ENCODE measurements at regions not wholly inside any gene's neighbourhood (a gene's known extent, or its start where the extent isn't known, plus 50 kb on each side); places are given as distances from the start of the nearest gene placed in this dataset.
"Not testable (repeated sequence)": the region's sequence is repeated elsewhere in the genome, so short reads cannot be mapped to it uniquely, and the experiment has no call there.

GRCh38 chr9:40097992-40098391 lies 742.5 kb downstream of the SPATA31A1 start:
- not testable (repeated sequence) for DNase-seq (ENCODE audit: low read depth)

- DNase-seq (ENCODE audit: low read depth), result peak; percentile 6
Observed at GRCh38 chr9:40106003-40106782, 750.7 kb downstream of the SPATA31A1 start.

GRCh38 chr9:40106783-40107248 lies 751.3 kb downstream of the SPATA31A1 start:
- not testable (repeated sequence) for DNase-seq (ENCODE audit: low read depth)

- not testable (repeated sequence) for DNase-seq (ENCODE audit: low read depth)
Observed at GRCh38 chr9:40107251-40107650, 751.8 kb downstream of the SPATA31A1 start.

- not testable (repeated sequence) for DNase-seq (ENCODE audit: low read depth)
Observed at GRCh38 chr9:40108465-40108864, 753.0 kb downstream of the SPATA31A1 start.

GRCh38 chr9:40110751-40111150 lies 755.3 kb downstream of the SPATA31A1 start:
- not testable (repeated sequence) for DNase-seq (ENCODE audit: low read depth)

- DNase-seq (ENCODE audit: low read depth), result not testable (repeated sequence)
Observed at GRCh38 chr9:40111571-40111970, 756.1 kb downstream of the SPATA31A1 start.

- not testable (repeated sequence) for DNase-seq (ENCODE audit: low read depth)
Observed at GRCh38 chr9:40130598-40130997, 775.1 kb downstream of the SPATA31A1 start.

- not testable (repeated sequence) for DNase-seq (ENCODE audit: low read depth)
Observed at GRCh38 chr9:40169204-40169603, 813.7 kb downstream of the SPATA31A1 start.

- DNase-seq (ENCODE audit: low read depth), result not testable (repeated sequence)
Observed at GRCh38 chr9:40173316-40173715, 817.8 kb downstream of the SPATA31A1 start.

- DNase-seq (ENCODE audit: low read depth), result not testable (repeated sequence)
Observed at GRCh38 chr9:40174035-40174434, 818.6 kb downstream of the SPATA31A1 start.

- DNase-seq (ENCODE audit: low read depth), result peak; percentile 1
Observed at GRCh38 chr9:40177403-40177802, 821.9 kb downstream of the SPATA31A1 start.

GRCh38 chr9:40191403-40191802 lies 835.9 kb downstream of the SPATA31A1 start:
- DNase-seq (ENCODE audit: low read depth), result not testable (repeated sequence)

- not testable (repeated sequence) for DNase-seq (ENCODE audit: low read depth)
Observed at GRCh38 chr9:40192162-40192561, 836.7 kb downstream of the SPATA31A1 start.

- peak; percentile 0 for DNase-seq (ENCODE audit: low read depth)
Observed at GRCh38 chr9:40196165-40196714, 840.8 kb downstream of the SPATA31A1 start.

GRCh38 chr9:40196803-40197202 lies 841.3 kb downstream of the SPATA31A1 start:
- not testable (repeated sequence) for DNase-seq (ENCODE audit: low read depth)

GRCh38 chr9:40221596-40222233 lies 866.2 kb downstream of the SPATA31A1 start:
- not testable (repeated sequence) for DNase-seq (ENCODE audit: low read depth)

GRCh38 chr9:40222617-40223200 lies 867.2 kb downstream of the SPATA31A1 start:
- DNase-seq (ENCODE audit: low read depth), result not testable (repeated sequence)

GRCh38 chr9:40223353-40223752 lies 867.9 kb downstream of the SPATA31A1 start:
- not testable (repeated sequence) for DNase-seq (ENCODE audit: low read depth)
